ENCODE measurements at regions not wholly inside any gene's neighbourhood (a gene's known extent, or its start where the extent isn't known, plus 50 kb on each side); places are given as distances from the start of the nearest gene placed in this dataset.

GRCh38 chr22:49705216-49705971 lies 122.3 kb downstream of the BRD1 start:
- in situ Hi-C loops (cut with HindIII; ENCODE audit: low sequenced_read_pairs), result no loop called here
- TF ChIP-seq, protein P1, sequence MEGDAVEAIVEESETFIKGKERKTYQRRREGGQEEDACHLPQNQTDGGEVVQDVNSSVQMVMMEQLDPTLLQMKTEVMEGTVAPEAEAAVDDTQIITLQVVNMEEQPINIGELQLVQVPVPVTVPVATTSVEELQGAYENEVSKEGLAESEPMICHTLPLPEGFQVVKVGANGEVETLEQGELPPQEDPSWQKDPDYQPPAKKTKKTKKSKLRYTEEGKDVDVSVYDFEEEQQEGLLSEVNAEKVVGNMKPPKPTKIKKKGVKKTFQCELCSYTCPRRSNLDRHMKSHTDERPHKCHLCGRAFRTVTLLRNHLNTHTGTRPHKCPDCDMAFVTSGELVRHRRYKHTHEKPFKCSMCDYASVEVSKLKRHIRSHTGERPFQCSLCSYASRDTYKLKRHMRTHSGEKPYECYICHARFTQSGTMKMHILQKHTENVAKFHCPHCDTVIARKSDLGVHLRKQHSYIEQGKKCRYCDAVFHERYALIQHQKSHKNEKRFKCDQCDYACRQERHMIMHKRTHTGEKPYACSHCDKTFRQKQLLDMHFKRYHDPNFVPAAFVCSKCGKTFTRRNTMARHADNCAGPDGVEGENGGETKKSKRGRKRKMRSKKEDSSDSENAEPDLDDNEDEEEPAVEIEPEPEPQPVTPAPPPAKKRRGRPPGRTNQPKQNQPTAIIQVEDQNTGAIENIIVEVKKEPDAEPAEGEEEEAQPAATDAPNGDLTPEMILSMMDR (IDR thresholded peaks at IDR 0.05; ENCODE audit: low read depth, low read length, missing control alignments), result no peak
- no peak for DNase-seq (ENCODE audit: low read depth)
- H3K4me3 ChIP-seq (ENCODE audit: low read depth, low read length), result no peak overlapping the region

- H3K4me3 ChIP-seq (ENCODE audit: low read depth, low read length), result no peak overlapping the region
- DNase-seq (ENCODE audit: low read depth), result no peak
- TF ChIP-seq, protein P1 (IDR thresholded peaks at IDR 0.05; ENCODE audit: low read depth, low read length, missing control alignments), result no peak
- in situ Hi-C loops (cut with HindIII; ENCODE audit: low sequenced_read_pairs), result no loop called here
These were observed 123.1 kb downstream of the BRD1 start for GRCh38 chr22:49704345-49705215.

DNA sequence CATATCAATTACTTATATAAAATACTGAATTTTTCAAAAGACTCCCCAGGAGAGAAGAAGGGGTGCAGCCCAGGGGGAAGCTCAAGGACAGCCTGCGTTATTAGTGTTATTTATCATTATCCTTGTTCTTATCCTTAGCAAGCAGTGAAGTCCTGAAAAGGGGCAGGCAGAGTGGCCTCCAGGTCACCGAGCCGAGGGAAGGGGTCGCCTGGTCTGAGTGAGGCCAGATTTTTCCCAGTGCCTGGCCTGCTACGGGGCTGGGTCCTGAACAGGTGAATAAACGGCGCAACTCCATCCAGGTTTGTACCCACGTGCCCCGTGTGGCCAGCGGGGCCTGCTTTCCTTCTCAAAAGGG lies 123.7 kb downstream of the BRD1 start:
- DNase-seq (ENCODE audit: low read depth), result no peak
- TF ChIP-seq, protein P1 (IDR thresholded peaks at IDR 0.05; ENCODE audit: low read depth, low read length, missing control alignments), result no peak
- H3K4me3 ChIP-seq (ENCODE audit: low read depth, low read length), result no peak overlapping the region
- in situ Hi-C loops (cut with HindIII; ENCODE audit: low sequenced_read_pairs), result no loop called here

DNA sequence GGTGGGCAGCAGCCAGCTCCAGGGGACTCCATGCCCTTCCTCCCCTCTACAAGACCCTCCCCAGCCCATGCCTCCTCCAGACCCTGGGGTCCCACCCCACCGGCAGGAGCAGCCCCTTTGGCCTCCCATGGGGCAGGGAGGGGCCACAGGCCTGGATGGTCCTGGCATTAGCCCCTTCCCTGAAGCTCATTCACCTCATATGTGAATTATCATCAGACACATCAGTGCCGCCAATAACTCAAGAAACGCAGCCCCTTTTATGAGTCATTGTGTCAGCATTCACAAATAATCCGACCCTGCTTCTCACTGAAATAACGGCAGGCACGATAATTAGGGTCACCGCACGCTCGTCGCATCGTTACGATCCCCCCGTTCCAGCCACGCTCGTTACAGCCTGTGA lies 124.2 kb downstream of the BRD1 start:
- in situ Hi-C loops (cut with HindIII; ENCODE audit: low sequenced_read_pairs), result no loop called here
- H3K4me3 ChIP-seq (ENCODE audit: low read depth, low read length), result no peak overlapping the region
- DNase-seq (ENCODE audit: low read depth), result no peak
- TF ChIP-seq, protein P1 (IDR thresholded peaks at IDR 0.05; ENCODE audit: low read depth, low read length, missing control alignments), result no peak

DNA sequence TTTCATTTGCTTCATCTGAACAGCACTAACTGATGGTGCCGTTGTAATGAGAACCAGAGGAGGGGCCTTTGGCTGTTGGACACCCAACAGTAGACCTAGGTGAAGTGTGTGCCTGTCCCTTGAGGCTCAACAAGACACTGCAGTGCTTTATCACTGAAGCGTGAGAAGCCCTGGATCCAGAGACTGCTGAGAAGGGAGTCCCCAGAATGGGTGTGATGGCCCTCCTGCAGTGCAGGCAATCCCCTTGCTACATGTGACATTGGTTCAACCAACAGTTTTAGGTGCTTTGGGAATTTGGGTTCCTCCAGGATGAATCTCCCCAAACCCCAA lies 125.6 kb downstream of the BRD1 start:
- H3K4me3 ChIP-seq (ENCODE audit: low read depth, low read length), result no peak overlapping the region
- in situ Hi-C loops (cut with HindIII; ENCODE audit: low sequenced_read_pairs), result no loop called here
- TF ChIP-seq, protein P1 (IDR thresholded peaks at IDR 0.05; ENCODE audit: low read depth, low read length, missing control alignments), result no peak

DNA sequence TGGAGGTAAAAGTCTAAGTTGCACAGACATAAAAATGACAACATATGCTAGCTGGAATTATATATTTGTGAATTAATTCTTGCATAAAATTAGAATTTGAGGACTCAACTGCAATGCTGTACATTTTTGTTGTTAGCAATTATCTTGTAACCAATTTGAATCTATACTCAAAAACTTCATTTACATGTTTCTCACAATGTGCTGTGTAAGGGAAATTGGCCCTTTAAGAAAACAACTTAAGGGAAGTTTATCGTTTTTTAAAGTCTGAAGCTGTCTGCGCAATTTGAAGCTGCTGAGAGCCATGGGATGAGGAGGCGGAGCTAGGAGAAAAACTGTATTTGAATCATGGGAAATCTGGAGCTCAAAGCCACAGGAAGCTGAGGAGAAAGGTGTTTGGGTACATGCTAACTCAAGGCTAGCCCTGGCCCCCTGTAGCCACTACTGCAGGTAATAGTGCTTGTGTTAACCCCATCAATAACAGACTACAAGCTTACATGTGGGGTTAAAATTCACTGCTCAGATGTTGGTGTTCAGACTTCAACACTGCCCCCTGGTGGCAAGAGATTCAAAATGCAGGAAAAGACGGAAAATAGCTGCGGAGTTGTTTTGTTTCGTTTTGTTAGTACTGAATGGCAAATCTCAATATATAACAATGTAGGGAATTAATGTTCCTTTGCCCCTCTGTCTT lies 126.1 kb downstream of the BRD1 start:
- DNase-seq (ENCODE audit: low read depth), result no peak
- in situ Hi-C loops (cut with HindIII; ENCODE audit: low sequenced_read_pairs), result no loop called here
- H3K4me3 ChIP-seq (ENCODE audit: low read depth, low read length), result no peak overlapping the region
- TF ChIP-seq, protein P1 (IDR thresholded peaks at IDR 0.05; ENCODE audit: low read depth, low read length, missing control alignments), result peak; percentile 33

More for the DNA sequence above, 125.6 kb downstream of the BRD1 start:
- DNase-seq (ENCODE audit: low read depth), result no peak
